Iris pigment epithelial cell (primary cell): ENCODE measurements at regions not wholly inside any gene's neighbourhood (a gene's known extent, or its start where the extent isn't known, plus 50 kb on each side); places are given as distances from the start of the nearest gene placed in this dataset.
A peak's percentile ranks its signal among the peaks of the same experiment; 100 is the strongest.

Experiments used
- DNase-seq: peaks from one replicate; pipeline ENCODE4 v3.0.0-alpha.2; 2011; ENCODE audit warnings: low read depth

DNA sequence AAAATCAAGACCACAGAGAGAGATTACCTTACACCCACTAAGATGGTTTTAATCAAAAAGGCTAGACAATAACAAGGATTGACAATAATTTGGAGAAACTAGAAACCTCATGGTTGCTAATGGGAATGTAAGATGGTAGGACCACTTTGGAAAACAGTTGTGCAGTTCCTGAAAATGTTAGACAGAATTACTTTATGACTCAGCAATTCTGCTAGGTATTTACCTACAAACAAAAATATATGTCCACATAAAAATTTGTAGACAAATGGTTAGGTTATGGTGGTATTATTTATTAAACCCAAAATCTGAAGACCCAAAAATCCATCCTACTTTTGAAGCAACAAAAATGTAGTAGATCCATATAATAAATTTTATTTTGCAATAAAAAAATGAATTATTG is 1027.0 kb upstream of the ADGRL3 start:
- DNase-seq = no peak

DNA sequence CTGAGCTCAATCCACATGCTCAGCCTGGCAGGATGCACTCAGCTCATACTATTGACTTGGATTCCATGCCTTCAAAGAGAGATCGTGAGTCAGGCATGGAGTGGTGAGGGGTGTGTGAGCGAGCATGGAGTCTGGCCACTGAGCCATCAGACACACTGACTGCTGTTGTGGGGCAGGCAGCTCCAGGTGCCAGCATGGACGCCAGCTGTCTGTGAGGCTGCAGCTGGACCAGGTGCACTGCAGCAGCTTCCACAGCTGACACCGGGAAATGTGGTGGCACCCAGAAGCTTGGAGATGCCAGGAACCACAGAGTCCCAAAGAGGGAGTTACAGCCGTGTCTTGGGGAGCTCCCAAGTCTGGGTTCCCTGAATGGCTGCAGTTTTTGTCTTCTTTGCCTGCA is 1026.4 kb upstream of the ADGRL3 start:
- DNase-seq = no peak

DNA sequence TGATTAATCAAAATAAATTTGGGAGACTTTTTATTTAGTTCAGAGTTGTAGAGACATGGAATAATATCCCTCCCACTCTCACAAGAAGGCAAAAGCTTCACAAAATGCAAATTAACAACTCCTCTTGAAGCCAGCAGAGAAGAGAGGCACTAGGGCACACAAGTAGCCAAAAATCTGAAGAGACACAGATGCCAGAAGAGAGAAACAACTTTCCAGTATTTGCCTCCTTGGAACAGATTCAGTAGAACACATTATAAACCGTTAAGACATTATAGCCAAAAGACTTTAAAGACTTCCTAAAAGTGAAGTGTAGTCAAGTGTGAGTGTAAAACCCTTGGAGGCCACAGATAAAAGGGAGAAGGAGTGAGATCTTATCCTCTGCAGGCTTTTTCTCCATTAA is 1024.9 kb upstream of the ADGRL3 start:
- DNase-seq = no peak

DNA sequence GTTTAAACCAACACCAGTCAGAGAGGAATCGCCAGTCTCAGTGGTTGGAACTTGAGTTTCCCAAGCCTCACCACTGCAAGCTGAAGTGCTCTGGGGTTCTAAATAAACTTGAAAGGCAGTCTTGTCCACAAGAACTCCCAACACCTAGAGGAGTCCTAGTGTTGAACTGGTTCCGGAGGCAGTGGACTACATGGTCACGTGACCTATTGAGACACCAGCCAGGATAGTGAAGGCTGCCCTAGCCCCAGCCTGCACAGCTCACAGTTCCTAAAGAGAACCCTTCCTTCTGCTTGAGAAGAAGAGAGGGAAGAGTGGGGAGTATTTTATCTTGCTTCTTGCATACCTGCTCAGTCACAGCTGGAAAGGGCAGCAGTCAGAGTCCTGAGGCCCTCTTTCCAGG is 1012.7 kb upstream of the ADGRL3 start:
- DNase-seq = no peak

DNA sequence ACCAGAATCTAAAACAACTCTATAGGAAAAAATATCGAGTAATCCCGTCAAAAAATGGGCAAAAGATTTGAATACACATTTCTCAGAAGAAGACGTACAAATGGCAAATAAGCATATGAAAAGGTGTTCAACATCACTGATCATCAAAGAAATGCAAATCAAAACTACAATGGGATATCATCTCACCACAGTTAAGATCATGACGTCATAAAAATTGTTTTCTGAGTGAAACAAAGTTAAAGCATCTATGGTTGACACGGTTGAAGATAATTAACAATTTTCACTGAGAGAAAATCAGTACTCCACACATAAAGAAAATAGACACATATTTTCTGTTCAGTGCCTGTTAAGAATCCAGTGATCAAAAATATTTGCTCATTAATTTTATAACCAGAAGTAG is 1010.8 kb upstream of the ADGRL3 start:
- DNase-seq = no peak

DNA sequence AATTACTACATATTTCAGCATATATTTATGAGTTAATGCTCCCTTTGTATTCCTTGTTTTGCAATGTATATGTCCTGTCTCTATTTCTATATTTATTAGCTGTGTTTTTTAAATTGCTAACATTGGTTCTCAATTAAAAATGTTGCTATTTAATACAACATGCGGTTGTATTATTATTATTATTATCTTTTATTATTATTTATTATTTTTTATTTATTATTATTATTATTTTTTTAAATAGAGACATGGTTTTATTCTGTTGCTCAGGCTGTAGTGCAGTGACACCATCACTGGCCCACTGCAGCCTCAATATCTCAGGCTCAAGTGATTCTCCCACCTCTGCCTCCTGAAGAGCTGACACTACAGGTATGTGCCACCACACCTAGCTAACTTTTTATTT is 1005.9 kb upstream of the ADGRL3 start:
- DNase-seq = no peak

DNA sequence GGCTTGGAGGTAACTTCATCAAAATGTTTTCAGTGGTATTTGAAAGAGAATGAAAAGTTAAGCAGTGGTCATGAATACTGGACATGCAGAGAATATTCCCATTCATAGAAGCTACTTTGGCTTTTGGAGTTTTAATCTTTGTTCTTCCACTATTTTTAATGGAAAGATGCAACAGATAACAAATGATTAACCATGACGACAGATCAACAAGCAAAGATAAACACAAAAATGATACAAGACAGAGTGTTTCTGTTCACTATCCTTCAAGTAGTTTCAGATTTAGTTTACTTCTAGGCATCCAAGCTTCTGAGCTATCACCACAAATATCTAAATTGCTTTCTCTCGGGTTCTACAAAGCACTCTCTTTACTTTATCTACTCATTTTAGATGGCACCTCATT is 1004.9 kb upstream of the ADGRL3 start:
- DNase-seq = no peak

DNA sequence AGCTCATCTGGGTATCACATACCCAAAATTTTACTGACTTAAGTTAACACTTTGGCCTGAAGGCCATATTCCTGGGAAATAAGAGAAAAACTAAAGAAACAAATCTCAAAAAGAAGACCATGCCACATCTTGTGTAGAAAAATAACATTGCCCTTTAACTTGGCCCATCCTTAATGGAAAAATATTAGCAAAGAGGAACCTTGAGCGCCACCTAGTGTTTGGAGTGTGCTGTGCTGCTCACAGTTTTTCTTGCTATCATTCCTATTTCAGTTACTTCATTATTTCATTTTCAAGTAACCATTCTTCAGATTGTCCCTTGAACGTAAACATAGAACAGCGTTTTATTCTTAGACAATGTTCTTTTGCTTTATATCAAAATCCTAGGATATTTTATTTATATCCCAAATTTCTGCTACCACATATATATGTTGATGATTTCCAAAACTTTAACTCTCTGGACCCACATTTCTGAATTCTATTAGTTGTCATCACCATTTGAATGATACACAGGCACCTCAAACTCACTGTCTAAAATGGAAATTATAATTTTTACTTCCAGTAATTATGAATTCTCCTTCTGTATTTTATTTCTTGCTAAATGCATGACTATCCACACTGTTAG is 999.0 kb upstream of the ADGRL3 start:
- peak; percentile 30 for DNase-seq

DNA sequence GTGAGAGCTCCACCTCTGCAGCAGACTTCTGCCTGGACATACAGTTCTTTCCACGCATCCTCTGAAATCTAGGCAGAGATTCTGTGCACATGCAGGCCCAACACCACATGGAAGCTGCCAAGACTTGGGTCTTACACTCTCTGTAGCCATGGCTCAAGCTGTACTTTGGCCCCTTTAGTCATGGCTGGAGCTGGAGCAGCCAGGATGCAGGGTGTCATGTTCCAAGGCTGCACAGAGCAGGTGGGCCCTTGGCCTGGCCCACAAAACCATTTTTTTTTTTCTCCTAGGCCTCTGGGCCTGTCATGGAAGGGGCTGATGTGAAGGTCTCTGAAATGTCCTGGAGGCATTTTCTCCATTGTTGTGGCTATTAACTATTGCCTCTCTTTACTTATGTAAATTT is 990.5 kb upstream of the ADGRL3 start:
- DNase-seq = no peak

DNA sequence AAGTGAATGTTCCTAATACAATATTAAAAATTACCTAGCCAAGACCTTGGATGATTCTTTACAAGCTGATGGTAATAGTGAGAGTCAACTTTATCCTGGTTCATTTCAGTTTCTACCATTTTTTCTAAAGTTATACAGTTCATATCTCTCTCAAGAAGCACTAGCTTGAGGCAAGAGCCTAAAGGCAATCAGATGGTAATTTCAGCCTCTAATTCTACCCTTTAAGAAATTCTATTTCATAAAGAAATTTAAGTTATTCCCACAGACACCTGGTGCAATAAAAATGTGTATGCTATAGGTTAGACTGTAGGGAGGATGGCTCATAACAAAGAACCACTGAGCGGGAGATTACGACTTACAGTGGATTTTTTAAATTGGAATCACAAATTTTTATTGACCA is 984.2 kb upstream of the ADGRL3 start:
- no peak for DNase-seq

DNA sequence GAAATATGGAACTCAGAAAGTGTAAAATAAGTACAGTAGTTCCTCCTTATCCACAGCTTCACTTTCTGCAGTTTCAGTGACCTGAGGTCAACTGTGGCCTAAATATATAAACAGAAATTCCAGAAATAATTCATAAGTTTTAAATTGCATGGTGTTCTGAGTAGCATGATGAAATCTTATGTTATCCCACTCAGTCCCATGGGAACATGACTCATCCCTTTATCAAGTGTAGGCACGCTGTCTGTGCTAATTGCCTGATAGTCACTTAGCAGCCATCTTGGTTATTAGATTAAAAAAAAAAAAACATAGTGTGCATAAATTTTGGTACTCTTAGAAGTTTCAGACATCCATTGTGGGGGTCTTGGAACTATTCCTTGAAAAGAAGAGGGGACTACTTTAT is 983.4 kb upstream of the ADGRL3 start:
- DNase-seq = peak; percentile 16

DNA sequence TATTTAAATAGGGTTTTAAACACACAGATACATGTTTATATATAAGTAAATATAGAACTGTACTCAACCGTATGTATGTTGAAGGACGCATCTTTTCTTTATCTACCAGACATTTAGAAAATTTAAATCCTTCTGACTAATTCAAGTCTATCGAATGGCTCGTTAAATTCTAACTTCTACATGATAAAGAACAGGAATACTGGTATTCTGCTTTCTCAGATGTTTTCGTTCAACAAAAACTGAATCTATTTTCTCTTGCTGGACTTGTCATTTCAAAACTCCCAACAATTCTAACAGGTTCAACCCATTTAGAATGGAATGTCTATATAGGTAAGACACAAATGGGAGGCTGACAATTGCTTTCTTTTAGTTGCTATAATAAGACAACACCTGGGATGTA is 978.3 kb upstream of the ADGRL3 start:
- DNase-seq = no peak

DNA sequence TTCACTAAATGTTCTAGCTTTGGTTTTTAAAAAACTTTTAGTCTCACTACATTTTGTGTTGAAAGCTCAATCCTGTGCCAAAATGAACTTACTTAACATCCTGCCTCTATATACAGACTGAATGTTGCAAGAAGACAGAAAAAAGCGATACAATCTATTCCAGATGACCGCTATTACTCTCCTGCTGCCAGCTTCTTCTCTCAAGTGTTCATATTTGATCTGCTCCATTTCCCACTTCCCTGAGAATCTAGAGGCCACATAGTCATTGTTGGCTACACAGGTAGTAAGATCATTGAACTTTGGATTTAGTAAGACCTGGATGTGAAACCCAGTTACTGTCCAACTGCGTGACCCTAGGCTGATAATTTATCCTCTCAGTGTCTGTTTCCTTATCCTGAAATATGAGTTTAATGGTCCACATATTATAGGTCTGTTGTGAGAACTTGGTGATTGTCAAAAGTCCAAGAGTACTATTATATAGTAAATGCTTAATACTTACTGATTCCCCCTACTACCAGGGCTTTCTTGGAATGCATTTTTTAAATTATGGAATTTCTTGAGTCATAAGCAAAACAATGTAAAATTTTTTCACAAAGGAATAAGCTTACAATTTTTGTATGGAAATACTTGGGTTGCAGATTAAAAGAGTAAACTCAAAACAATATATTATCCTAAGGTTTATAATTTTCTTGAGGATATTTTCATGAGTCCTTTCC is 976.8 kb upstream of the ADGRL3 start:
- DNase-seq = peak; percentile 2

DNA sequence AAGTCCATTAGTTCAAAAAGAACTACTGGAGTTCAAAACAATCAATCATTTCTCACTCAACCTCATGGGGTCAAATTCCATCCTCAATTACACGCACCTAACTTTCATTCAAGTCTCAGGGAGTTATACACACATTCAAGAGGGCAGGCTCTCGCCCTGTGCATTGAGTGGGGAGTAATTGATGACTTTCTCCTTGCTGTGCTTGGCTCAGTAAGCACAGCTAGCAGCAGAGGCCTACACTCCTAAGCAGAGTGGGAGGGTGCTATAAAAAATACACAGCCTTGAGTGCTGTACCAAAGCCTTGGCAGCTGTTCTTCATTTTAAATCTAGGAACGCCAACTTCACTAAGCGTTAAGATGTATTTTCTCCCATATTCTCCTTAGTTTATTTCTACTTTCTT is 958.3 kb upstream of the ADGRL3 start:
- no peak for DNase-seq

DNA sequence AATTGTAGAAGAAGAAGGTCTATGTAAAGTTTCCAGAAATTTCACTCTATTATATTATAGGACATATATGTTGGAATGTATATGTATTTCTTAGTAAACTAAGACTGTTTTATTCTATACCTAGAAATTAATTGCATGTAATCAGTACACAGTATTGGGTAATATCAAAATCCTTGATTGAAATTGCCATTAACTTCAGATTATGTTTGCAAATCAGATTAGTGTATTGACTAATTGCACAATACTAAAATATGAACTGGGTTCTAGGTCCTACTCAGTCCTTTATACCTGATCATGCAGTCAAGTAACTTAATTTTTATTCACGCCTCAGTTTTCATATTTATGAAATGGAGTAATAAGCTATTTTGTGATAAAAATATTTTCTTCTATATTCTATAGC is 950.3 kb upstream of the ADGRL3 start:
- DNase-seq = no peak

DNA sequence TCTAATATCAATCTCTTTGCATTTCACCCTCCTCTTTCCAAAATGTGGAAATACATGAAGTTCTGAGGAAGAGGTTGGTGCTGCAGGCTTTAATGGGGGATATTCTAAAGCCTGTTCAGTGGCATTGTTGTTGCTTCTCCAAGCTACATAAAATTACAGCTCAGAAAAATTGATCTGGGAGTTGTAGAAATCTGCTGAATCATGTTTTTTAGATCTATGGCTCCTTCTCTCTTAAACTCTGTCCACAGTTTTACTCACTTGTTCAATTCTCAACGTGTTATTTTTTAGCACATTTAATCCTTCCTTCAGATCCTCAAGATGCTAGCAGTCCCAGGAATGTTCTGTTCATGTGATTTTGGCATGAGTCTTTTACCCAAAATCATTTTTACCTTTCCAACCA is 949.5 kb upstream of the ADGRL3 start:
- DNase-seq = no peak

DNA sequence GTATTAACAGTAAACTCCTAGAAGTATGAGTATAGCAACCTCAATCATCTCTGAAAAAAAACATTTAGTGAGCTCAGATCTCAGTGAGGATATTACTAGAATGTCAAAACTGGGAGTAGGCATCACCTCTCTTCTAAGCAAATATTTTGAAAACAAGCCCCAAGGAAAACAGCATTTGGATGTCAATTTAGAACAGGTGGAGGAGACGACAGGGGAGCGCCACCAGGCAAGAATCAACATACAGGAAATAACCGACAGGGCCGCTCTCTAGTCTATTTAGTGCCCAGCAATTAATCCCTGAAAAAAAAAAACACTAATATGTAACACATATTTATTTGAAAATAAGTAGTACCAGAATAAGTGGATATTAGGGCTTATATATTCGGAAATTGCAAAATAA is 940.3 kb upstream of the ADGRL3 start:
- no peak for DNase-seq

DNA sequence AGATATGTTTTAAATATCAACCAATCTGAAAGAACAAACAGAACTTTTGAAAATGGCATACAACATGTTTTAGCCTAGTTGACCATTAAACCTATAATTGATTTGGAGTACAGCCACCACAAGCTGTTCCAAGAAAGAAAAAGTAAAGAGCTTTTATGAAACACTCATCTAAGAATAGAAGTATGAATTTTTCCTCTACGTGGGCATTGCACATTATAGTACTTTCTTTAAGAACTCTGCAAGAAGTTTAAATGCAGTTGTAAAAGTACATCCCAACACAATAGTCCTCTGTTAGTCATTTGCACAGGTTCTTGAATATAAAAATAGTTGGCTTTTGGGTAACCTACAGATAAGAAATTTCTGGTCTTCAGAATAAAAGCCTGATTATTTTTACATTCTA is 933.6 kb upstream of the ADGRL3 start:
- no peak for DNase-seq

DNA sequence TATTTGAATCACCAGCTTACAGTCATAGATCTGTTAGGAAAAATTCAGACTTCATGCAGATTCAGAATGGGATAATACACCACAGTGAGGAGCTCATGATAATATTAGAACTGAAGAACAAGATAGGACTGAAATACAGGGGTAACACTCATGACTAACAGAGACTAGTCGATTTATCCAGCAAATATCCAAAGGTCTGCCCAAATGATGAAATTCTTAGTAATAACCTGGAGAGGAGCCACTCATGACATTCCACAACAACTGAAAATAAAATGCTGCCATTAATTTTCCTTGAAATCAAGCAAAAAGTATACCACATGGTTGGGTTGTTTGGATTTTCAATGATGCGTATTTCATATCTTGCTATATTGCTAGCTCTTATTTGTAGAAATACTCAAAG is 903.7 kb upstream of the ADGRL3 start:
- DNase-seq = no peak

DNA sequence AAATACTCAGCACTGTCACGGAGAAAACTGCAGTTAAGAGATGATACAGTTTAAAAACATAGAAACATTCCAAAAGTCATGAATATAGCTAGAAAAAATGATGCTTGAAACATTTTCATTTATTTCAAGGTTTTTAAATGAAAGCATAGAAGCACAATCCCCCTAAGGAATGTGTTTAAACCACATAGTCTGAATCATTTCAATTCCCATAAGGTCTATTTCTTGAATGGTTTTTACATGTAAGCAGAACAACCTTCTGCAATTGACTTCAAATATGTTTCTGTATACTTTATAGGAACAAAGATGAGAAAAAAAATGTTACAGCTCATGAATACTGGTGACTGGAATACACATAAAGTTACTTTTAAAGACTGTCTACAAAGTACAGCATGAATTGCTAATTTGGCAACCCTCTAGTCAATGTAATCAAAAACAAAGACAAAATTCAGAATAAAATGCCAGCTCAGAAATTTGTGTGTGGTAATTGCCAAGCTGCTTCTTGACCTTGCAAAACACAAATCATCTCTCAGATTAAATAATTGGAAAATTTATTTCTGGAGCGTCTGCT is 886.4 kb upstream of the ADGRL3 start:
- no peak for DNase-seq

DNA sequence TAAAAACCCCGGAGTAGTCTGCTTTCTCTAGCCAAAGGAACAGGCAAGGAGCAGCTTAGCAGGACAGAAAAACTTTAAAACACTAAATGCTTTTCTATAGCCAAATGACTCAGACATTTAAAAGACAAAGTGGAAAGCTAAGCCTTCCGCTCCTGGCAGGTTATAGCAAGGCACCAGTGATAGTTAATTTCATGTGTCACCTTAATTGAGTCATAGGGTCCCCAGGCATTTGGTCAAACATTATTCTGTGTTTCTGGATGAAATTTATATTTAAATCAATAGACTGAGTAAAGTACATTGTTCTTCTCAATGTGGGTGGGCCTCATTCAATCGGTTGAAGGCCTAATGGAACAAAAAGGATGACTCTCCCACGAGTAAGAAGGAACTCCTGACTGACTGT is 885.7 kb upstream of the ADGRL3 start:
- DNase-seq = no peak

DNA sequence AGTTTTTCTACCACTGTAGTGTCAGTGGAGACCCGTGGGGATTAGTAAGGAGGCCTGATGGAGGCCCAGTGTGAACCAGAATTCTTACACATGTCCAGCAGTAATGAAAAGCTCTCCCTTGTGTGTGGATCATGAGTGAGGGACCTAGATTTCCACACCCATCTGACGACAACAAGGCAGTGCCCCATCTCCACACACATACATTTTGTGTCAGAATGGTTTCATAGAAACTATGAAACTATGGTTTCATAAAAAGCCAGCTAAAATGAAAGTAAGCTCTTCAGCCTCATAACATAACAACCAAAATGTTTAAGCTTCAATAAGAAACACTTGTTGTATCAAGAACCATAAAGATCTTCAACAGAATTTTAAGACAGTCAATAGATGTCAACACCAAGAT is 884.5 kb upstream of the ADGRL3 start:
- DNase-seq = no peak

DNA sequence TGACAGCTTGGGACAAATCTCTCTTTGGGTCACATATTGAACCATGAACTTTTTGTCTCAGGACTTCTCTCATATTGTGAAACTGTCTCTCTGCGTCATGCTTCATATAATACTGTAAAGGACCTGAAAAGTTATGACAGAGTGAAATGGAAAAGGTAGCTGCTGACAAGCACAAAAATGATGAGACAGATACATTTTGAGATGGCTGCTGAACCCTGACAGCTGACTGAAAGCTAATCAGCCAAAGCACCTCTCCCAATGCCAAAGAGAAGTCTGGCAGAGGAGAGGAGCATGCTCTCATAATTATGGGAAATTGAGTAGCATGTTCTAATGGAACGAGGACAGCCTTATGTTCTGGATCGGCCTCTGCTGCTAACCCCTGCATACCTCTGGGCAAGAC is 873.4 kb upstream of the ADGRL3 start:
- DNase-seq = no peak

DNA sequence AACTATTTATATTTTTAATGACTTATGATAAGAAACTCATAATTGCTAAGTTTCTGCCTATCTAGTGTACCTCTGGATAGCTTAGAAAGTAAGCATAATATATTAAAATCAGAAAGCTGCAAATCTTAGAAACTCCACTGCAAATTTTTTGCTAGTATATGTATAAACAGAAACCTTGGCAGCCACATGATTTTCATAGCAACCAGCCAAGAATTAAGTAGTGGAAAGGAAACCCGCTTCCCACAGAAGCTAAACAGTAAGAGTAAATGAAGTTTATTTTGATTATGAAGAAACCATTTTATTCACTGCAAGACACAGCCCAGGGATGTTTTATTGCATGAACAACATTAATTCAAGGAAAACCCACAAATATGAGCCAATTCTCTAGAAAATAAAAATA is 872.5 kb upstream of the ADGRL3 start:
- no peak for DNase-seq
